IMR-90 (cell line): ENCODE measurements at regions not wholly inside any gene's neighbourhood (a gene's known extent, or its start where the extent isn't known, plus 50 kb on each side); places are given as distances from the start of the nearest gene placed in this dataset.

Experiments
- CTCF ChIP-seq: conservative IDR thresholded peaks from 2 replicates; pipeline ENCODE4 v1.5.1; 2012; ENCODE audit warnings: mild to moderate bottlenecking, low read depth, low read length, improper control_type of control experiment
- POLR2A ChIP-seq: IDR thresholded peaks from 2 replicates; pipeline ENCODE4 v1.6.1; 2012; ENCODE audit warnings: mild to moderate bottlenecking, low read depth, low read length
- RFX5 ChIP-seq: IDR thresholded peaks from 2 replicates; pipeline ENCODE4 v1.8.0; 2012; ENCODE audit warnings: low read depth, mild to moderate bottlenecking, low read length, moderate library complexity

DNA sequence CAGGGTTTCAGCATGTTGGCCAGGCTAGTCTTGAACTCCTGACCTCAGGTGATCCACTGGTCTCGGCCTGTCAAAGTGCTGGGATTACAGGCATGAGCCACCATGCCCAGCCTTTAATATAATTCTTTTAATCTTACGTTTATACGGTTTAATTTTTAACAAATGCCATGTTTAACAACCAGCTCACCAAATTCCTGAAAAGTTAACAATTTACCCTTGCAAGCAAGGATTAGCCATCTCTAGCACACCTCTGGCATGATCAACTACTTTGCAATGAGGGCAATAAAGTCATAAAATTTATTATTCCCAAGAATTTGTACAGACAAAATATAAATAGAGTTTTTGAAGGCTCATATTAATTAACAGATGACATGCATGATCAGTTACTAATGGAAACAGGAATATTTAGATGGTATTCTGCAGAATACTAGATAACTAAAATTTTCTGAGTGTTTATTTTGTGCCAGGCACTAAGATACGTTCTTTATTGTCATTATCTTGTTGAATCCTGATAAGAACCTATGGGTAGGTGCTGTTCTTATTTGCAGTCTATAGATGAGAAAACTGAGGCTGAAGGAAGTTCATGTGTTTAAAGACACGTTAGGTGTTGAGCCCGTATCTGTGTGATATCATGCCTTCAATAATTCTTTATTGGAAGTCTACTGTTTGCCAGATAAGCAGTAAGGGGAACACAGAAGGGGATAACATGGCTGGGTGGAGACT is 190.1 kb downstream of the CDCA7 start:
- TF ChIP-seq POLR2A (no peak), RFX5 (no peak), CTCF (no peak)
